Breast epithelium (tissue), 4 donors: ENCODE measurements at regions not wholly inside any gene's neighbourhood (a gene's known extent, or its start where the extent isn't known, plus 50 kb on each side); places are given as distances from the start of the nearest gene placed in this dataset.

Source experiments
- DNase-seq, 2 donors: peaks; one replicate each; pipeline ENCODE4 v3.0.0-alpha.2; 2019; ENCODE audit warnings: low spot score in 2 of 2
- H3K27ac ChIP-seq, 2 donors: fragments of 200-600 bp; sonication (generic) in 1 of 2; one replicate each; pipeline ENCODE4 v1.5.1; 2016 to 2019; ENCODE audit warnings: mild to moderate bottlenecking in 1 of 2
- H3K27me3 ChIP-seq, 2 donors: fragments of 200-600 bp; sonication (generic) in 1 of 2; one replicate each; pipeline versions ENCODE4 v1.5.1 to v1.6.0; 2017 to 2019; ENCODE audit warnings: control low read depth in 1 of 2, mild to moderate bottlenecking in 1 of 2
- H3K36me3 ChIP-seq: fragments of 200-600 bp; one replicate; pipeline ENCODE4 v1.5.1; 2019
- H3K4me1 ChIP-seq, 2 donors: fragments of 200-600 bp; sonication (generic); one replicate each; pipeline ENCODE4 v1.5.1; 2016 to 2019; ENCODE audit warnings: control low read depth in 1 of 2
- H3K4me3 ChIP-seq, 3 donors: fragments of 200-600 bp; sonication (generic); 1 replicate in 2 of 3; 2 replicates in 1 of 3; pipeline ENCODE4 v1.5.1; 2016 to 2019; ENCODE audit warnings: mild to moderate bottlenecking in 3 of 3, moderate library complexity in 2 of 3
- H3K9me3 ChIP-seq, 2 donors: fragments of 200-600 bp; sonication (generic) in 1 of 2; one replicate each; pipeline ENCODE4 v1.5.1; 2016 to 2019; ENCODE audit warnings: control low read depth in 1 of 2
- POLR2A ChIP-seq: fragments of 450-650 bp; IDR thresholded peaks from one replicate; pipeline ENCODE4 v1.6.1; 2016; ENCODE audit warnings: antibody characterized with exemption, mild to moderate bottlenecking, moderate library complexity
- POLR2AphosphoS5 ChIP-seq, 3 donors: sonication (generic); formaldehyde crosslinking; IDR thresholded peaks; one replicate each; pipeline ENCODE4 v1.6.1; 2017; ENCODE audit warnings: antibody characterized with exemption in 3 of 3
- intact Hi-C: fragments of 100-400 bp; cut with DNase I; formaldehyde crosslinking; loops from one replicate; pipeline ENCODE4 v1.15.1; 2023; ENCODE audit warnings: low total_unique reads
- TF ChIP-seq, protein P1 (sequence below), 3 donors: fragments of 450-650 bp; IDR thresholded peaks; one replicate each; pipeline ENCODE4 v1.5.1; 2016 to 2017; ENCODE audit warnings: antibody characterized with exemption in 3 of 3, mild to moderate bottlenecking in 3 of 3, moderate library complexity in 3 of 3

DNA sequence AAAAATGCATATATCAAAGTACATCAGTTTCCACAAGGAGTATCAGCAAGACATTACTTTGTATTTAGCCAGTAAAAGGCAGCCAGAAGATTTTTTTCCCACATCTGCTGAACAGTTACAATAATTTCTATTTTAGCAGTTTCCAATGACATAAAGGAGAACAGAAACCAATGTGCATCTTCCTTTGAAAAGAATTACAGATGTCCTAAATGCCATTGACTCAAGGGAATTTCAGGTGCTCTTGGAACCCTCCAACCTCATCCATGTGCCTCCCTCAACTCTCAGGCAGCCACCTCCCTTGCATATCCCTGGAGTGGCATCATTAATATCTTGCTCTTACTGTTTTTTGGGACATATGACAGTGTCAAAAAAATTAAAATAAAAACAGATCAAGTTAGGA, 62.2 kb upstream of the ST8SIA1 start:
- H3K36me3 ChIP-seq: no peaks in the 10 kb centered on the region
- intact Hi-C loops: no loop called here
- H3K27me3 ChIP-seq: no peaks in the 10 kb centered on the region
- no peak overlapping the region for H3K4me3 ChIP-seq
- no peaks in the 10 kb centered on the region for H3K4me1 ChIP-seq
- H3K27ac ChIP-seq: peak overlapping the region in 1 of 2 donors; percentile 7
- peaks cover 0 to 6% of the 10 kb centered on the region in 2 donors for H3K9me3 ChIP-seq
- TF ChIP-seq POLR2A (no peak), POLR2AphosphoS5 (IDR thresholded peaks at IDR 0.05) (no peak)
- TF ChIP-seq, protein P1, sequence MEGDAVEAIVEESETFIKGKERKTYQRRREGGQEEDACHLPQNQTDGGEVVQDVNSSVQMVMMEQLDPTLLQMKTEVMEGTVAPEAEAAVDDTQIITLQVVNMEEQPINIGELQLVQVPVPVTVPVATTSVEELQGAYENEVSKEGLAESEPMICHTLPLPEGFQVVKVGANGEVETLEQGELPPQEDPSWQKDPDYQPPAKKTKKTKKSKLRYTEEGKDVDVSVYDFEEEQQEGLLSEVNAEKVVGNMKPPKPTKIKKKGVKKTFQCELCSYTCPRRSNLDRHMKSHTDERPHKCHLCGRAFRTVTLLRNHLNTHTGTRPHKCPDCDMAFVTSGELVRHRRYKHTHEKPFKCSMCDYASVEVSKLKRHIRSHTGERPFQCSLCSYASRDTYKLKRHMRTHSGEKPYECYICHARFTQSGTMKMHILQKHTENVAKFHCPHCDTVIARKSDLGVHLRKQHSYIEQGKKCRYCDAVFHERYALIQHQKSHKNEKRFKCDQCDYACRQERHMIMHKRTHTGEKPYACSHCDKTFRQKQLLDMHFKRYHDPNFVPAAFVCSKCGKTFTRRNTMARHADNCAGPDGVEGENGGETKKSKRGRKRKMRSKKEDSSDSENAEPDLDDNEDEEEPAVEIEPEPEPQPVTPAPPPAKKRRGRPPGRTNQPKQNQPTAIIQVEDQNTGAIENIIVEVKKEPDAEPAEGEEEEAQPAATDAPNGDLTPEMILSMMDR (IDR thresholded peaks at IDR 0.05): no peak
- DNase-seq: no peak

DNA sequence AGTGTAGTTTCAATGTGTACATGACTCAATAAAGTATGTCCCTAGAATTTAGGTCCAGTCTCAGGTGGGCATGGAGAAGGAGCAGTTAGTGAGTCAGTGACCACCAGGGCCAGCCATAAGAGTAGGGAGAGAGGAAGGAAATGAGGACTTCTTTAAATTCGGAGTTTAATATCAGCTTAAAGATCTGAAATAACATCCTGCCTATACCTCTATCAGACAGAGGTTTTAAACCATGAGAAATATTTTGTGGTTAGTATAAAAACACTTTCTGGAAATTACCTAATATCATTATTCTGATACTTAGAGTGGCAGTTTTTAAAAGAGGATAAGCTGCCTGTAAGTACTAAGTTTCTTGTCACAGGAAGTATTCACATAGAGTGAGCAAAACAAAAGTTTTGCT, 61.7 kb upstream of the ST8SIA1 start:
- TF ChIP-seq, protein P1 (IDR thresholded peaks at IDR 0.05): no peak
- TF ChIP-seq POLR2A: no peak
- no peak for TF ChIP-seq POLR2AphosphoS5 (IDR thresholded peaks at IDR 0.05)
- no peaks in the 10 kb centered on the region for H3K4me1 ChIP-seq
- no peak for DNase-seq
- intact Hi-C loops: no loop called here
- H3K27me3 ChIP-seq: no peaks in the 10 kb centered on the region
- H3K27ac ChIP-seq: no peak overlapping the region
- H3K9me3 ChIP-seq: peaks cover 0 to 6% of the 10 kb centered on the region in 2 donors
- H3K4me3 ChIP-seq: no peak overlapping the region
- H3K36me3 ChIP-seq: no peaks in the 10 kb centered on the region

DNA sequence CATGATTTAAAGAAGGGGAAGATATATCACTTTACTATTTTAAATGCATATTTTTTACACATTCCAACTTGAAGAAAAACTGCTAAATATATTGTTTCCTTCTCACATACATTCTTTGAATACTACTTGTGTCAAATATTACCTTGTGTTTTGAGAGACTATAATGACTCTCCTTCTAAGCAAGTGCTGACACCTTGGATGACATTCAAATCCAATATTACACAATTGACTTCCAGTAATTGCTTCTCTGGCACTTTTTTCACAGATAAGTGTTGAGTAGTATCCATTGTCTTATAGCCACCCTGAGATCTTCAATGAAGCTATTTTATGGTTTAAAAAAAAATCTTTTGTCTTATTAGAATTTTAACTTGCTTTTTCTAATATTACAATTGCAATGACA, 61.2 kb upstream of the ST8SIA1 start:
- Histone ChIP-seq H3K4me3 (no peak overlapping the region), H3K9me3 (peaks cover 0 to 6% of the 10 kb centered on the region in 2 donors), H3K27me3 (no peaks in the 10 kb centered on the region), H3K27ac (no peak overlapping the region), H3K36me3 (no peaks in the 10 kb centered on the region), H3K4me1 (no peaks in the 10 kb centered on the region)
- intact Hi-C loops: no loop called here
- no peak for DNase-seq
- TF ChIP-seq, protein P1 (IDR thresholded peaks at IDR 0.05): no peak
- TF ChIP-seq POLR2A: no peak
- no peak for TF ChIP-seq POLR2AphosphoS5 (IDR thresholded peaks at IDR 0.05)
